Effector memory CD4-positive, alpha-beta T cell (primary cell): ENCODE measurements at regions not wholly inside any gene's neighbourhood (a gene's known extent, or its start where the extent isn't known, plus 50 kb on each side); places are given as distances from the start of the nearest gene placed in this dataset.

Source experiments
- DNase-seq, 3 donors: peaks; one replicate each; pipeline ENCODE4 v3.0.0-alpha.2; 2020
- H3K27ac ChIP-seq: 2 replicates; pipeline ENCODE4 v1.7.0; 2013; ENCODE audit warnings: mild to moderate bottlenecking, low read length, moderate library complexity; ENCODE audit not compliant: insufficient read depth, poor library complexity, severe bottlenecking
- H3K27me3 ChIP-seq: replicated peaks from 2 replicates; pipeline ENCODE4 v1.7.0; 2013; ENCODE audit warnings: mild to moderate bottlenecking, low read length; ENCODE audit not compliant: insufficient read depth, control insufficient read depth, poor library complexity, severe bottlenecking
- H3K36me3 ChIP-seq: 2 replicates; pipeline ENCODE4 v1.7.0; 2013; ENCODE audit warnings: mild to moderate bottlenecking, low read length, moderate library complexity; ENCODE audit not compliant: control insufficient read depth, insufficient read depth
- H3K4me1 ChIP-seq: 2 replicates; pipeline ENCODE4 v1.7.0; 2013; ENCODE audit warnings: low read length, mild to moderate bottlenecking; ENCODE audit not compliant: control insufficient read depth, insufficient read depth, poor library complexity, severe bottlenecking
- H3K4me3 ChIP-seq: 2 replicates; pipeline ENCODE4 v1.7.0; 2013; ENCODE audit warnings: low read length, low read depth, mild to moderate bottlenecking; ENCODE audit not compliant: insufficient read depth, poor library complexity, severe bottlenecking
- H3K9me3 ChIP-seq: 2 replicates; pipeline ENCODE4 v1.7.0; 2013; ENCODE audit warnings: mild to moderate bottlenecking, low read length, moderate library complexity; ENCODE audit not compliant: control insufficient read depth

DNA sequence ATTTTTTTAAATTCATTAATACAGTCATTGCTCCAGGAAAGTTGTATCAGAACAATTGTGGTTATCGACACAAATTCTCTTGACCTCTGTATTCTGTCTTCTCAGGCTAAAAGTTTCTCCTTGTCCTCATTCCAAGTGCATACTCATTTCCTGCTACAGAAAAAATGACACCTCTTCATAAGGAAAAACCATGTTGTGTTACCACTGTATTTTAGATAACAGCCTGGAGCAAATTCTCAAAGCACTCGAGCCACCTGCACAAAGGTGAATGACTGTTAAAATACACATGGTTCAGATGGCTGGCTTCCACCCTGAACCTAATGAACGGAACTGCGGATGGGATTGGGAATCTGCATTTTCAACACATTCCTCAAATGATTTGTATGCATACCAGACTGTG, 586.5 kb downstream of the EPHA4 start:
- Histone ChIP-seq H3K27ac (no peak overlapping the region), H3K4me1 (no peaks in the 10 kb centered on the region), H3K4me3 (no peak overlapping the region), H3K36me3 (no peaks in the 10 kb centered on the region), H3K27me3 (no peaks in the 10 kb centered on the region), H3K9me3 (no peaks in the 10 kb centered on the region)
- DNase-seq = no peak

DNA sequence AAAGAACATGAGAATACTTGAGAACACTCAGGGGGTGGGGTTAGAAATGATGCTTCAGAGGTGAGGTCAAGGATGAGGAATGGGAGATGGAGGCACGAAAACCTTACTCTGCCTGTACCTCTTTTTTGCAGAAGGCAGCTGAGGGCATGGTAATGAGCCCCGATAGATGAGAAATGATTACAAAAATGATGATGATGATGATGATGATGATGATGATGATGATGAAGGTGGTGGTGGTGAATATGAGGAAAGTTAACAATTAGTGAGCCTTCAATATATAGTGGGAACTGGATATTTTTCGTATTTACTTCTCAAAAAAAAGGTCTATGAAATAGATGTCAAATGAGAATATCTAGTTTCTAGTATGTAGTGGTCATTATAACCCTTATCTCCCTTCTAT, 584.3 kb downstream of the EPHA4 start:
- H3K4me1 ChIP-seq = no peaks in the 10 kb centered on the region
- H3K9me3 ChIP-seq = no peaks in the 10 kb centered on the region

DNA sequence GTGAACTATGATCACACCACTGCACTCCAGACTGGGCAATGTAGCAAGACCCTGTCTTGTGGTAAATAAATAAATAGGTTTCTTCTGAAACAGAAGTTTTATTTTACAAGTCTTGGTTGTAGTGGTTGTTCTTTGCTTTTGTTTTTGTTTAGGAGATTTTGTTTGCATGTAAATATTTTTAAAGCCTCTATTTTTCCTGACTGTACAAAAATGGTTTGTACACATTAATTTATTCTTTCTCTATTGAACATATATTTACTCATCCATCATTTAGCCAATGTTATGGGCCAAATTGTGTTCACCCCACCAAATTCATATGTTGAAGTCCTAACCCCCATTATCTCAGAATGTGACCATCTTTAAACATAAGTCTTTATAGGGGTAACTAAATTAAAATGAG, 580.1 kb downstream of the EPHA4 start:
- Histone ChIP-seq H3K9me3 (no peaks in the 10 kb centered on the region), H3K4me3 (no peak overlapping the region), H3K36me3 (no peaks in the 10 kb centered on the region), H3K27ac (no peak overlapping the region), H3K27me3 (no peaks in the 10 kb centered on the region), H3K4me1 (no peaks in the 10 kb centered on the region)
- DNase-seq = no peak

More for the DNA sequence above, 584.3 kb downstream of the EPHA4 start:
- Histone ChIP-seq H3K36me3 (no peaks in the 10 kb centered on the region), H3K27ac (no peak overlapping the region), H3K27me3 (no peaks in the 10 kb centered on the region), H3K4me3 (no peak overlapping the region)
- no peak for DNase-seq

DNA sequence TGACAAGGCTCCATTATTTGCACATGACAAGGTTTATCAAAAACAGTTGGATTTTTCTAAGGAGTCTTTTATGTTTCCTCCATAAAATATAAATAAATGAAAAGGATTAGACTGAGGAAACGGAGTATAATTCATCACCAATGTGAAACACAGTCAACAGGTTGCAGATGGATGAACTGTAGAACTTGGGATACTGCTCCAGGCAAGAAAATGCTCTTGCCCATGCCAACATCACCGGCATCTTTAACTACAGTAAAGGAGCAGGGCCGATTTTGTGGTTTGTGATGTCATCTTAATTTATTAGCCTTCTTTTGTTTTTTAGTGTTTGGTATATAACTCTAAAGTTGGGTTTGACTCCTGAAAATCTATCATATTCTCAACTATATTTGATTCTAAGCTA, 577.3 kb downstream of the EPHA4 start:
- Histone ChIP-seq H3K4me3 (no peak overlapping the region), H3K9me3 (no peaks in the 10 kb centered on the region), H3K4me1 (no peaks in the 10 kb centered on the region), H3K36me3 (no peaks in the 10 kb centered on the region), H3K27ac (no peak overlapping the region), H3K27me3 (no peaks in the 10 kb centered on the region)
- no peak for DNase-seq

DNA sequence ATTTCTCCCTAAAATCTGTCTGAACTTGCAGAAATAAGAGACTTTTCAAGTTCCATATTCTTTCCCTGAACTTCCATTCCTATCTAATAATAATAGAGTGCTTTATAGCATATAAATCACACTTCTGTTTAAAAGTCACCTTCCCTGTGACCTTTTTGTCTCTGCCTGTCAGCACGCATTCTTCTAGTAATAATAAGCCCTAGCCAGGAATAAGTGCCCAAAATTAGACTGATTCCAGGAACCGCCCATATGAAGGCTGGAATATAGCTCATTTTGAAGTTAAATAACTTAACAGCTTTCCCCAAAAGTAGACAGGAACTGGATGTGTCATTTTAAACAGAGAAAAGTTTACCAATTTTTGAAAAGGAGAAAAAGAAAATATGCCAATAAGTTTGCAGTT, 576.5 kb downstream of the EPHA4 start:
- no peaks in the 10 kb centered on the region for H3K9me3 ChIP-seq
- H3K4me1 ChIP-seq = no peaks in the 10 kb centered on the region
- H3K27me3 ChIP-seq = no peaks in the 10 kb centered on the region
- no peak overlapping the region for H3K27ac ChIP-seq
- no peaks in the 10 kb centered on the region for H3K36me3 ChIP-seq
- H3K4me3 ChIP-seq = no peak overlapping the region
- no peak for DNase-seq

DNA sequence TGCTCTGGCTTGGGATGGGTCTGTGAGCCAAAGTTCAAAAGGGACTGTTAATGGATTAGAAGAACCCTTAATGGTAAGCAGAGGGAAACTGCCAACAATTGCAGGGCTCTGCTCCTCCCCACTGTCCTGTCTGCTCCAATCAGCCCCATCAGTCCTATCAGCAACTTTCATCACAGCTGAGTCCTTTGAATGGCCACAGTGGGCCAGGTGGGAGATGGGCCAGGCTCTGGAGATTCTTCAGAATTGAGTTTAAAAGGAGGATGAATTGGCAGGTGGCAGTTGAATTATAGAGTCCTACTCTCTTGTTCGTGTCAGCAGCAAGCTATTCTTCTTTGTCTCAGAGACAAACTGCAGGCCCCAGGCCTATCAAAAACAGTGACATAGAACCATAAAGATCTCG, 573.9 kb downstream of the EPHA4 start:
- DNase-seq = no peak
- Histone ChIP-seq H3K4me3 (no peak overlapping the region), H3K27me3 (no peaks in the 10 kb centered on the region), H3K9me3 (no peaks in the 10 kb centered on the region), H3K36me3 (no peaks in the 10 kb centered on the region), H3K4me1 (no peaks in the 10 kb centered on the region), H3K27ac (no peak overlapping the region)

DNA sequence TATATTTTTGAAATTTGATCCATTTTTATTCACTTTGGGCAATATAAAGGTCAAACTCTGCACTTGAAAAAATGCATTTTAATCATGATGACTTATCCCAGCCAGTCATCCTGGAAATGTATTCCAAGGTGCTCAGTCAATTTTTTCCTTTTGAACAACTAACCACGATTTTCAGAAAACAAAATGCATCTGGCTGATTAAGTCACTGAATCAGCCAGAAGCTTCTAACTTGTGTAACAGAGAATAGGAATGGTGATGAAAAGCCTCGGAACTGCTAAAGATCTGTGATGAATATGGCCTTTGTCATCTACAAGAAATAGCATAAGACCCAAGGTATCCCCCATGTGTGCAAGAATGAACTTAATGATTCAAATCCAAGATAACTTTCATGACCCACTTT, 572.7 kb downstream of the EPHA4 start:
- Histone ChIP-seq H3K4me3 (no peak overlapping the region), H3K4me1 (no peaks in the 10 kb centered on the region), H3K27ac (no peak overlapping the region), H3K27me3 (no peaks in the 10 kb centered on the region), H3K9me3 (no peaks in the 10 kb centered on the region), H3K36me3 (no peaks in the 10 kb centered on the region)
- no peak for DNase-seq

DNA sequence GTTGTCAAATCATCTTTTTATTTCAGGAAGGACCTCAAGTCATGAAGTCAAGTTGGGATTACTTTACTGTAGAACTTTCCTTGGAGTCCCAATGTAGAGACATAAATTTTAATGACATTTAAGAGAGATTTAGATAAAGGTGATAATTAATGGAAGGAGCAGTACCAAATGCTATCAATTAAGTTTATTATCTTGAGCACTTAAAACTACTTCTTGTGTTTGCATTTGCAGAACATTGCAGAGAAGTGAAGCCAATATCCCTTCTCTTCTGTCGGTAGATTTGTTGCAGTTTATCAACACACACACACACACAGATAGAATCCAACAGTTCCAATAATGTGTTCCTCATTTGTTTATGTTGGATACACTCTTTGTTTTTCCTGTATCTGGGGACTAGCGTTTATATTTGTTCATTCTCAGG, 570.7 kb downstream of the EPHA4 start:
- Histone ChIP-seq H3K4me1 (no peaks in the 10 kb centered on the region), H3K27ac (no peak overlapping the region), H3K4me3 (no peak overlapping the region), H3K9me3 (no peaks in the 10 kb centered on the region), H3K36me3 (no peaks in the 10 kb centered on the region), H3K27me3 (no peaks in the 10 kb centered on the region)
- no peak for DNase-seq

DNA sequence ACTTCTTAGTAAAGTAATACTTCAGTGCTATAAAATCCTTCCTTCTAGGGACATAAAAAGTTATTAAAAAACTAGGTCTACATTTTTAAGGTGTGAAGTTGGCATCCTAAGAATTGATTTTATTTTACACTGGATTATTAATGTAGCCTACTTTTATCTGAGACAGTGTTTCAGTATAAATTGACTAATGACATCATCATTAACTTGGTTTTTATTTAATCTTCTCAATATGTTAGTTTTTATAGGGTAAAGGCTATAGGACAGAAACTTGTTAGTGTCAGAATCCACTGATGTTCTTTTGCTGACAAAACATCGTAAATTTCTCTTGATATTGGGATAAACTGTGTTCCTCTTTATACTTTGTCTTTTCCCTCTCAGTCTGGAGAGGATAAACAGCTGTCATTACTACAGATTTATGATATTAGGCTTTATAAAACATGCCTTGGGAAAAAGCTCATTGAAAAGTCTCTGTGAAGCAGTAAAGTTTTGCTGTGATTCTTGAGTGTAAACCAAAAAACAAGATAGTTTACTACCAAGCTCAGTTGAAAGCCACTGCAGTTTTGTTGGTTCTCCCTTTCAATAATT, 569.9 kb downstream of the EPHA4 start:
- no peaks in the 10 kb centered on the region for H3K27me3 ChIP-seq
- DNase-seq = no peak
- no peaks in the 10 kb centered on the region for H3K4me1 ChIP-seq

DNA sequence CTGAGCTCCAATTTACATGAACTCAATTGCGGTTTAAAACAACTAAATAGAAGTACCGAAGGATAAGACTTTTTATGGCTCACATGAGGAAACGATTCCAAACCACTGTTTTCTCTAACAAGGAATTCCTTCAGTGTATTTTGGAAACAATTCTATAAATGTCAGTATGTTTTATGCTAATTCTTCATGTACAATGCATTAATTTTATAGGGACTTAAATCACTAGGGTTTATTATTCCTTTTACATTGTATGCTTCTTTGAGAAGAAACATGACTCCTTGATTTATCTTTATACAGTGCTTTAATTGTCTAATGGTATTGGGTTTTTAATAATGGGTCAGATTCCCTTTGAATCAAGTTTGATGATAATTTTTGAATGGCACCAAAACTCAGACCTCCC, 566.8 kb downstream of the EPHA4 start:
- Histone ChIP-seq H3K4me1 (no peaks in the 10 kb centered on the region), H3K9me3 (no peaks in the 10 kb centered on the region), H3K4me3 (no peak overlapping the region), H3K27me3 (no peaks in the 10 kb centered on the region), H3K36me3 (no peaks in the 10 kb centered on the region), H3K27ac (no peak overlapping the region)
- no peak for DNase-seq

More for the DNA sequence above, 569.9 kb downstream of the EPHA4 start:
- H3K9me3 ChIP-seq = no peaks in the 10 kb centered on the region
- H3K27ac ChIP-seq = no peak overlapping the region
- H3K36me3 ChIP-seq = no peaks in the 10 kb centered on the region
- H3K4me3 ChIP-seq = no peak overlapping the region
